Naive B cell (primary cell): ENCODE measurements at regions not wholly inside any gene's neighbourhood (a gene's known extent, or its start where the extent isn't known, plus 50 kb on each side); places are given as distances from the start of the nearest gene placed in this dataset.

ENCODE experiments used
- ATAC-seq, 2 donors: fragments of 150-1000 bp; cut with Tn5 transposase; 2 replicates each; pipeline ENCODE4 v1.10.0; 2021; ENCODE audit warnings: low read depth in 2 of 2, mild to moderate bottlenecking in 2 of 2, moderate library complexity in 2 of 2
- DNase-seq: peaks from one replicate; pipeline ENCODE4 v3.0.0; 2022
- H3K27ac Mint-ChIP-seq, 6 donors: one replicate each; pipeline ENCODE4 v1.8.0; 2020 to 2022; ENCODE audit warnings: mild to moderate bottlenecking in 6 of 6, mixed read lengths in 6 of 6, moderate library complexity in 5 of 6, inconsistent platforms in 2 of 6
- H3K27me3 Mint-ChIP-seq, 3 donors: one replicate each; pipeline ENCODE4 v1.8.0; 2021 to 2022; ENCODE audit warnings: mixed read lengths in 3 of 3, mild to moderate bottlenecking in 1 of 3
- H3K36me3 Mint-ChIP-seq, 2 donors: one replicate each; pipeline ENCODE4 v1.8.0; 2020 to 2022; ENCODE audit warnings: mixed read lengths in 2 of 2, inconsistent platforms in 1 of 2, mild to moderate bottlenecking in 1 of 2
- H3K4me1 Mint-ChIP-seq, 3 donors: one replicate each; pipeline ENCODE4 v1.8.0; 2020 to 2022; ENCODE audit warnings: mixed read lengths in 3 of 3, inconsistent platforms in 1 of 3, mild to moderate bottlenecking in 1 of 3, moderate library complexity in 1 of 3
- H3K4me3 Mint-ChIP-seq, 8 donors: one replicate each; pipeline ENCODE4 v1.8.0; 2020 to 2022; ENCODE audit warnings: mild to moderate bottlenecking in 8 of 8, mixed read lengths in 8 of 8, moderate library complexity in 8 of 8, inconsistent platforms in 2 of 8
- H3K9me3 Mint-ChIP-seq, 7 donors: one replicate each; pipeline ENCODE4 v1.8.0; 2020 to 2022; ENCODE audit warnings: mixed read lengths in 7 of 7, mild to moderate bottlenecking in 5 of 7, inconsistent platforms in 2 of 7, moderate library complexity in 1 of 7

- no peaks in the 10 kb centered on the region for H3K36me3 Mint-ChIP-seq
- ATAC-seq (no peak), DNase-seq (no peak)
- no peaks in the 10 kb centered on the region for H3K4me1 Mint-ChIP-seq
- no peak overlapping the region for H3K27ac Mint-ChIP-seq
- no peak overlapping the region for H3K4me3 Mint-ChIP-seq
- peaks cover 3 to 7% (median 5%) of the 10 kb centered on the region in 3 donors for H3K27me3 Mint-ChIP-seq
- peaks cover 0 to 2% (median 0%) of the 10 kb centered on the region in 7 donors for H3K9me3 Mint-ChIP-seq
Observed at GRCh38 chr7:47202146-47202783, 379.6 kb downstream of the TNS3 start.

GRCh38 chr7:47198159-47198558 is 383.8 kb downstream of the TNS3 start:
- Mint-ChIP-seq H3K27ac (peak overlapping the region in 1 of 6 donors; percentile 75), H3K9me3 (no peaks in the 10 kb centered on the region), H3K4me3 (no peak overlapping the region), H3K4me1 (no peaks in the 10 kb centered on the region), H3K27me3 (peaks cover 0 to 3% (median 0%) of the 10 kb centered on the region in 3 donors), H3K36me3 (no peaks in the 10 kb centered on the region)
- no peak for DNase-seq
- ATAC-seq = no peak

- ATAC-seq = no peak
- H3K4me1 Mint-ChIP-seq = peaks cover 3 to 6% (median 4%) of the 10 kb centered on the region in 3 donors
- DNase-seq = no peak
- no peaks in the 10 kb centered on the region for H3K9me3 Mint-ChIP-seq
- H3K27me3 Mint-ChIP-seq = peaks cover 0 to under 1% (median 0%) of the 10 kb centered on the region in 3 donors
- H3K4me3 Mint-ChIP-seq = no peak overlapping the region
- H3K27ac Mint-ChIP-seq = no peak overlapping the region
- H3K36me3 Mint-ChIP-seq = no peaks in the 10 kb centered on the region
Observed at GRCh38 chr7:47197486-47197885, 384.4 kb downstream of the TNS3 start.

- ATAC-seq (no peak), DNase-seq (no peak)
- no peak overlapping the region for H3K4me3 Mint-ChIP-seq
- no peaks in the 10 kb centered on the region for H3K27me3 Mint-ChIP-seq
- H3K36me3 Mint-ChIP-seq = no peaks in the 10 kb centered on the region
- H3K27ac Mint-ChIP-seq = no peak overlapping the region
- peaks cover 11 to 13% (median 11%) of the 10 kb centered on the region in 3 donors for H3K4me1 Mint-ChIP-seq
- H3K9me3 Mint-ChIP-seq = no peaks in the 10 kb centered on the region
Observed at GRCh38 chr7:47196737-47197136, 385.2 kb downstream of the TNS3 start.

GRCh38 chr7:47196106-47196645 is 385.7 kb downstream of the TNS3 start:
- Mint-ChIP-seq H3K36me3 (no peaks in the 10 kb centered on the region), H3K9me3 (no peaks in the 10 kb centered on the region), H3K27me3 (no peaks in the 10 kb centered on the region), H3K27ac (peak overlapping the region in 1 of 6 donors; percentile 18), H3K4me3 (no peak overlapping the region), H3K4me1 (peaks cover 12 to 16% (median 14%) of the 10 kb centered on the region in 3 donors)
- ATAC-seq (no peak), DNase-seq (no peak)

GRCh38 chr7:47195641-47196040 is 386.3 kb downstream of the TNS3 start:
- Mint-ChIP-seq H3K4me3 (no peak overlapping the region), H3K27me3 (peaks cover 0 to under 1% (median 0%) of the 10 kb centered on the region in 3 donors), H3K9me3 (no peaks in the 10 kb centered on the region), H3K36me3 (no peaks in the 10 kb centered on the region), H3K4me1 (peaks cover 12 to 16% (median 14%) of the 10 kb centered on the region in 3 donors), H3K27ac (peak overlapping the region in 1 of 6 donors; percentile 50)
- ATAC-seq (no peak), DNase-seq (no peak)

- Mint-ChIP-seq H3K4me3 (no peak overlapping the region), H3K4me1 (peaks cover 12 to 16% (median 14%) of the 10 kb centered on the region in 3 donors), H3K27ac (no peak overlapping the region), H3K9me3 (no peaks in the 10 kb centered on the region), H3K36me3 (no peaks in the 10 kb centered on the region), H3K27me3 (peaks cover 0 to 6% (median 0%) of the 10 kb centered on the region in 3 donors)
- DNase-seq (no peak), ATAC-seq (no peak)
Observed at GRCh38 chr7:47194516-47195057, 387.3 kb downstream of the TNS3 start.

- DNase-seq (no peak), ATAC-seq (no peak)
- Mint-ChIP-seq H3K9me3 (no peaks in the 10 kb centered on the region), H3K27me3 (peaks cover 0 to 6% (median 0%) of the 10 kb centered on the region in 3 donors), H3K27ac (no peak overlapping the region), H3K4me3 (no peak overlapping the region), H3K36me3 (no peaks in the 10 kb centered on the region), H3K4me1 (peaks cover 14 to 28% (median 18%) of the 10 kb centered on the region in 3 donors)
Observed at GRCh38 chr7:47192978-47193377, 388.9 kb downstream of the TNS3 start.

GRCh38 chr7:47191876-47192291 is 390.0 kb downstream of the TNS3 start:
- DNase-seq (peak; percentile 41), ATAC-seq (peak; percentile 56 to 63)
- Mint-ChIP-seq H3K9me3 (no peaks in the 10 kb centered on the region), H3K4me1 (peaks cover 17 to 39% (median 23%) of the 10 kb centered on the region in 3 donors), H3K36me3 (no peaks in the 10 kb centered on the region), H3K4me3 (peak overlapping the region in 4 of 8 donors; percentile 3 to 60 (median 36)), H3K27ac (peak overlapping the region in 1 of 6 donors; percentile 75), H3K27me3 (peaks cover 0 to 6% (median 0%) of the 10 kb centered on the region in 3 donors)

GRCh38 chr7:47191316-47191715 is 390.6 kb downstream of the TNS3 start:
- Mint-ChIP-seq H3K36me3 (no peaks in the 10 kb centered on the region), H3K27ac (peak overlapping the region in 2 of 6 donors; percentile 62 to 75), H3K4me1 (peaks cover 23 to 44% (median 29%) of the 10 kb centered on the region in 3 donors), H3K27me3 (peaks cover 0 to 6% (median 0%) of the 10 kb centered on the region in 3 donors), H3K4me3 (no peak overlapping the region), H3K9me3 (no peaks in the 10 kb centered on the region)
- DNase-seq (no peak), ATAC-seq (no peak)

GRCh38 chr7:47190462-47190861 is 391.4 kb downstream of the TNS3 start:
- no peak for DNase-seq
- H3K36me3 Mint-ChIP-seq = no peaks in the 10 kb centered on the region
- peaks cover 25 to 53% (median 32%) of the 10 kb centered on the region in 3 donors for H3K4me1 Mint-ChIP-seq
- H3K27ac Mint-ChIP-seq = peak overlapping the region in 1 of 6 donors; percentile 86
- peaks cover 0 to 6% (median 0%) of the 10 kb centered on the region in 3 donors for H3K27me3 Mint-ChIP-seq
- H3K4me3 Mint-ChIP-seq = no peak overlapping the region
- no peaks in the 10 kb centered on the region for H3K9me3 Mint-ChIP-seq
- no peak for ATAC-seq

- DNase-seq = no peak
- Mint-ChIP-seq H3K27ac (peak overlapping the region in 1 of 6 donors; percentile 39), H3K4me3 (no peak overlapping the region), H3K27me3 (peaks cover 0 to 6% (median 0%) of the 10 kb centered on the region in 3 donors), H3K9me3 (no peaks in the 10 kb centered on the region), H3K4me1 (peaks cover 30 to 65% (median 39%) of the 10 kb centered on the region in 3 donors), H3K36me3 (no peaks in the 10 kb centered on the region)
- ATAC-seq = no peak
Observed at GRCh38 chr7:47188653-47189315, 393.1 kb downstream of the TNS3 start.

- H3K27ac Mint-ChIP-seq = peak overlapping the region in 2 of 6 donors; percentile 29 to 39
- H3K36me3 Mint-ChIP-seq = no peaks in the 10 kb centered on the region
- H3K4me3 Mint-ChIP-seq = no peak overlapping the region
- H3K27me3 Mint-ChIP-seq = peaks cover 0 to 6% (median 0%) of the 10 kb centered on the region in 3 donors
- ATAC-seq = no peak
- peaks cover 30 to 65% (median 39%) of the 10 kb centered on the region in 3 donors for H3K4me1 Mint-ChIP-seq
- no peak for DNase-seq
- H3K9me3 Mint-ChIP-seq = no peaks in the 10 kb centered on the region
Observed at GRCh38 chr7:47188136-47188535, 393.8 kb downstream of the TNS3 start.
